ENCODE measurements at regions not wholly inside any gene's neighbourhood (a gene's known extent, or its start where the extent isn't known, plus 50 kb on each side); places are given as distances from the start of the nearest gene placed in this dataset.
A peak's percentile ranks its signal among the peaks of the same experiment; 100 is the strongest.

DNA sequence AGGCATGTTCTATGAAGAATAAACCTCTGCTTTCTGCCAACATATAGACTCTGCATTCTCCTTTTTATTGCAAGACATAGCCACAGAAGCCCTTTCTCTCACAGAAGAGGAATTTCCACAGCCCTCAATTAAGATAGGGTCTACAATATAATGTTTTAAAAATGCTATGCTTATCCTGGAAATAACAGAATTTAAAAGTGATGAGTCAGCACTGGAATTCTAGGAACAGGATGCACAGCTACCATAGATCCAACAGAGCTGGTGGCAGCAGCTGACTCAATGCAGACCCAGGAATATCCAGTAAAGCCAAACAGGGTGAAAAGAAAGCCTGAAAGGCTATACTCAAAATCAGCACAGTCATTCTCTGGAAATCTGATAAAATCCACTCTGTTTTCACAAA lies 866.9 kb downstream of the TRIB2 start:
- H3K27ac ChIP-seq: no peak overlapping the region
- CTCF ChIA-PET: no interaction called here
- no peak for ATAC-seq
- POLR2A ChIA-PET: no interaction called here
- H3K4me1 ChIP-seq: no peaks in the 10 kb centered on the region
- no peak overlapping the region for H3K4me3 ChIP-seq
- H3K9me3 ChIP-seq: no peaks in the 10 kb centered on the region; the same call in 2 of the 3 replicates
- no peak overlapping the region for H3K4me2 ChIP-seq
- FAIRE-seq: no peak
- TF ChIP-seq POLR2AphosphoS2 (conservative IDR thresholded peaks at IDR 0.05; ENCODE audit: low read length) (no peak), MAFK (IDR thresholded peaks at IDR 0.05; ENCODE audit: partially characterized antibody) (peak; percentile 96), MAZ (IDR thresholded peaks at IDR 0.05; ENCODE audit: borderline replicate concordance, low read depth, low read length) (no peak), MYC (IDR thresholded peaks at IDR 0.05; ENCODE audit: borderline replicate concordance, low read length) (no peak)
- TF ChIP-seq, protein P1, sequence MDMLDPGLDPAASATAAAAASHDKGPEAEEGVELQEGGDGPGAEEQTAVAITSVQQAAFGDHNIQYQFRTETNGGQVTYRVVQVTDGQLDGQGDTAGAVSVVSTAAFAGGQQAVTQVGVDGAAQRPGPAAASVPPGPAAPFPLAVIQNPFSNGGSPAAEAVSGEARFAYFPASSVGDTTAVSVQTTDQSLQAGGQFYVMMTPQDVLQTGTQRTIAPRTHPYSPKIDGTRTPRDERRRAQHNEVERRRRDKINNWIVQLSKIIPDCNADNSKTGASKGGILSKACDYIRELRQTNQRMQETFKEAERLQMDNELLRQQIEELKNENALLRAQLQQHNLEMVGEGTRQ (IDR thresholded peaks at IDR 0.05): no peak
- DNase-seq (ENCODE audit: low read depth in 1 of 2, low spot score in 1 of 2): no peak

GRCh38 chr2:13584020-13584419 lies 867.3 kb downstream of the TRIB2 start:
- WGBS (ENCODE audit: missing lambda C conversion rate): 28% methylated on average over 2 of the region's 2 CpGs
- no peaks in the 10 kb centered on the region; the same call in 2 of the 3 replicates for H3K9me3 ChIP-seq
- no peaks in the 10 kb centered on the region for H3K4me1 ChIP-seq
- CTCF ChIA-PET: no interaction called here
- POLR2A ChIA-PET: no interaction called here
- no peak overlapping the region for H3K4me2 ChIP-seq
- no peak for DNase-seq (ENCODE audit: low read depth in 1 of 2, low spot score in 1 of 2)
- H3K4me3 ChIP-seq: no peak overlapping the region
- no peak for FAIRE-seq
- no peak overlapping the region for H3K27ac ChIP-seq
- ATAC-seq: no peak
- TF ChIP-seq HOXB13 (CRISPR knock-in tag; IDR thresholded peaks at IDR 0.05; ENCODE audit: low read depth) (no peak), GATA3 (IDR thresholded peaks at IDR 0.05; ENCODE audit: borderline replicate concordance) (no peak), NFE2L2 (conservative IDR thresholded peaks at IDR 0.05; ENCODE audit: low read length) (no peak), FOSL2 (IDR thresholded peaks at IDR 0.05) (no peak), FOSL2 (CRISPR knock-in tag; IDR thresholded peaks at IDR 0.05) (no peak), PBX3 (IDR thresholded peaks at IDR 0.05) (no peak), KDM1A (IDR thresholded peaks at IDR 0.05; ENCODE audit: low read depth) (no peak), ZNF302 (CRISPR knock-in tag; IDR thresholded peaks at IDR 0.05) (no peak), BHLHE40 (IDR thresholded peaks at IDR 0.05; ENCODE audit: low read depth, low read length) (no peak), RARB (CRISPR knock-in tag; IDR thresholded peaks at IDR 0.05) (no peak), TP53 (CRISPR knock-in tag; IDR thresholded peaks at IDR 0.05) (no peak), ZSCAN20 (CRISPR knock-in tag; IDR thresholded peaks at IDR 0.05) (no peak), POLR2AphosphoS2 (conservative IDR thresholded peaks at IDR 0.05; ENCODE audit: low read length) (no peak), MAZ (IDR thresholded peaks at IDR 0.05; ENCODE audit: borderline replicate concordance, low read depth, low read length) (no peak), TFCP2L1 (CRISPR knock-in tag; IDR thresholded peaks at IDR 0.05) (no peak), EHF (CRISPR knock-in tag; IDR thresholded peaks at IDR 0.05) (no peak), HMGXB4 (CRISPR knock-in tag; IDR thresholded peaks at IDR 0.05; ENCODE audit: borderline replicate concordance) (no peak)
- TF ChIP-seq, protein P2, sequence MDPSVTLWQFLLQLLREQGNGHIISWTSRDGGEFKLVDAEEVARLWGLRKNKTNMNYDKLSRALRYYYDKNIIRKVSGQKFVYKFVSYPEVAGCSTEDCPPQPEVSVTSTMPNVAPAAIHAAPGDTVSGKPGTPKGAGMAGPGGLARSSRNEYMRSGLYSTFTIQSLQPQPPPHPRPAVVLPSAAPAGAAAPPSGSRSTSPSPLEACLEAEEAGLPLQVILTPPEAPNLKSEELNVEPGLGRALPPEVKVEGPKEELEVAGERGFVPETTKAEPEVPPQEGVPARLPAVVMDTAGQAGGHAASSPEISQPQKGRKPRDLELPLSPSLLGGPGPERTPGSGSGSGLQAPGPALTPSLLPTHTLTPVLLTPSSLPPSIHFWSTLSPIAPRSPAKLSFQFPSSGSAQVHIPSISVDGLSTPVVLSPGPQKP (IDR thresholded peaks at IDR 0.05; ENCODE audit: low read depth, low read length): no peak
- TF ChIP-seq, protein P3, sequence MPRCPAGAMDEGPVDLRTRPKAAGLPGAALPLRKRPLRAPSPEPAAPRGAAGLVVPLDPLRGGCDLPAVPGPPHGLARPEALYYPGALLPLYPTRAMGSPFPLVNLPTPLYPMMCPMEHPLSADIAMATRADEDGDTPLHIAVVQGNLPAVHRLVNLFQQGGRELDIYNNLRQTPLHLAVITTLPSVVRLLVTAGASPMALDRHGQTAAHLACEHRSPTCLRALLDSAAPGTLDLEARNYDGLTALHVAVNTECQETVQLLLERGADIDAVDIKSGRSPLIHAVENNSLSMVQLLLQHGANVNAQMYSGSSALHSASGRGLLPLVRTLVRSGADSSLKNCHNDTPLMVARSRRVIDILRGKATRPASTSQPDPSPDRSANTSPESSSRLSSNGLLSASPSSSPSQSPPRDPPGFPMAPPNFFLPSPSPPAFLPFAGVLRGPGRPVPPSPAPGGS (IDR thresholded peaks at IDR 0.05): no peak

Data from A549 (cell line).